ENCODE measurements at regions not wholly inside any gene's neighbourhood (a gene's known extent, or its start where the extent isn't known, plus 50 kb on each side); places are given as distances from the start of the nearest gene placed in this dataset.

- Mint-ChIP-seq H3K27ac (peak overlapping the region; percentile 73), H3K36me3 (ENCODE audit: low read depth) (no peaks in the 10 kb centered on the region), H3K4me1 (peaks cover 5% of the 10 kb centered on the region), H3K27me3 (no peaks in the 10 kb centered on the region), H3K4me3 (no peak overlapping the region)
- DNase-seq, result no peak
- no peak for ATAC-seq
- H3K9me3 ChIP-seq (ENCODE audit: control insufficient read depth, low read length, poor library complexity, severe bottlenecking), result no peaks in the 10 kb centered on the region
Measured at GRCh38 chr17:77856551-77857305, 101.8 kb upstream of the TNRC6C start.

- no peak for DNase-seq
- no peak overlapping the region for H3K4me3 Mint-ChIP-seq
- peak overlapping the region; percentile 73 for H3K27ac Mint-ChIP-seq
- no peaks in the 10 kb centered on the region for H3K27me3 Mint-ChIP-seq
- H3K4me1 Mint-ChIP-seq, result peaks cover 5% of the 10 kb centered on the region
- no peak for ATAC-seq
- no peaks in the 10 kb centered on the region for H3K9me3 ChIP-seq (ENCODE audit: control insufficient read depth, low read length, poor library complexity, severe bottlenecking)
- no peaks in the 10 kb centered on the region for H3K36me3 Mint-ChIP-seq (ENCODE audit: low read depth)
Measured at GRCh38 chr17:77857306-77857555, 101.3 kb upstream of the TNRC6C start.

GRCh38 chr17:77857613-77858012 is 100.9 kb upstream of the TNRC6C start:
- no peaks in the 10 kb centered on the region for H3K9me3 ChIP-seq (ENCODE audit: control insufficient read depth, low read length, poor library complexity, severe bottlenecking)
- DNase-seq, result no peak
- Mint-ChIP-seq H3K27ac (peak overlapping the region; percentile 73), H3K4me1 (peaks cover 9% of the 10 kb centered on the region), H3K36me3 (ENCODE audit: low read depth) (no peaks in the 10 kb centered on the region), H3K4me3 (no peak overlapping the region), H3K27me3 (no peaks in the 10 kb centered on the region)
- no peak for ATAC-seq

GRCh38 chr17:77858291-77859034 is 100.0 kb upstream of the TNRC6C start:
- no peaks in the 10 kb centered on the region for H3K36me3 Mint-ChIP-seq (ENCODE audit: low read depth)
- H3K27me3 Mint-ChIP-seq, result no peaks in the 10 kb centered on the region
- ATAC-seq (no peak), DNase-seq (no peak)
- peaks cover 10% of the 10 kb centered on the region for H3K4me1 Mint-ChIP-seq
- no peak overlapping the region for H3K27ac Mint-ChIP-seq
- H3K4me3 Mint-ChIP-seq, result no peak overlapping the region
- H3K9me3 ChIP-seq (ENCODE audit: control insufficient read depth, low read length, poor library complexity, severe bottlenecking), result no peaks in the 10 kb centered on the region

GRCh38 chr17:77859035-77859810 is 99.3 kb upstream of the TNRC6C start:
- H3K27ac Mint-ChIP-seq, result no peak overlapping the region
- no peaks in the 10 kb centered on the region for H3K27me3 Mint-ChIP-seq

GRCh38 chr17:77861133-77861695 is 97.3 kb upstream of the TNRC6C start:
- peaks cover 13% of the 10 kb centered on the region for H3K4me1 Mint-ChIP-seq
- H3K9me3 ChIP-seq (ENCODE audit: control insufficient read depth, low read length, poor library complexity, severe bottlenecking), result no peaks in the 10 kb centered on the region

More at GRCh38 chr17:77859035-77859810, 99.3 kb upstream of the TNRC6C start:
- Mint-ChIP-seq H3K4me3 (no peak overlapping the region), H3K36me3 (ENCODE audit: low read depth) (no peaks in the 10 kb centered on the region), H3K4me1 (peaks cover 13% of the 10 kb centered on the region)
- H3K9me3 ChIP-seq (ENCODE audit: control insufficient read depth, low read length, poor library complexity, severe bottlenecking), result no peaks in the 10 kb centered on the region
- ATAC-seq (no peak), DNase-seq (no peak)

GRCh38 chr17:77861981-77862645 is 96.4 kb upstream of the TNRC6C start:
- H3K4me3 Mint-ChIP-seq, result no peak overlapping the region
- no peaks in the 10 kb centered on the region for H3K36me3 Mint-ChIP-seq (ENCODE audit: low read depth)
- no peak for DNase-seq
- H3K27ac Mint-ChIP-seq, result no peak overlapping the region
- H3K27me3 Mint-ChIP-seq, result no peaks in the 10 kb centered on the region
- no peaks in the 10 kb centered on the region for H3K9me3 ChIP-seq (ENCODE audit: control insufficient read depth, low read length, poor library complexity, severe bottlenecking)
- no peak for ATAC-seq
- H3K4me1 Mint-ChIP-seq, result peaks cover 11% of the 10 kb centered on the region

More at GRCh38 chr17:77861133-77861695, 97.3 kb upstream of the TNRC6C start:
- H3K27ac Mint-ChIP-seq, result no peak overlapping the region
- DNase-seq (no peak), ATAC-seq (no peak)
- H3K4me3 Mint-ChIP-seq, result no peak overlapping the region
- no peaks in the 10 kb centered on the region for H3K27me3 Mint-ChIP-seq
- H3K36me3 Mint-ChIP-seq (ENCODE audit: low read depth), result no peaks in the 10 kb centered on the region

- H3K27ac Mint-ChIP-seq, result peak overlapping the region; percentile 71
- no peak overlapping the region for H3K4me3 Mint-ChIP-seq
- H3K4me1 Mint-ChIP-seq, result peaks cover 11% of the 10 kb centered on the region
- DNase-seq (no peak), ATAC-seq (no peak)
- H3K27me3 Mint-ChIP-seq, result no peaks in the 10 kb centered on the region
- no peaks in the 10 kb centered on the region for H3K9me3 ChIP-seq (ENCODE audit: control insufficient read depth, low read length, poor library complexity, severe bottlenecking)
- H3K36me3 Mint-ChIP-seq (ENCODE audit: low read depth), result no peaks in the 10 kb centered on the region
Measured at GRCh38 chr17:77862890-77863813, 95.4 kb upstream of the TNRC6C start.

- Mint-ChIP-seq H3K36me3 (ENCODE audit: low read depth) (no peaks in the 10 kb centered on the region), H3K4me1 (peaks cover 11% of the 10 kb centered on the region), H3K27me3 (no peaks in the 10 kb centered on the region), H3K4me3 (no peak overlapping the region), H3K27ac (peak overlapping the region; percentile 71)
- DNase-seq, result no peak
- H3K9me3 ChIP-seq (ENCODE audit: control insufficient read depth, low read length, poor library complexity, severe bottlenecking), result no peaks in the 10 kb centered on the region
- no peak for ATAC-seq
Measured at GRCh38 chr17:77863814-77864161, 94.7 kb upstream of the TNRC6C start.

- ATAC-seq (no peak), DNase-seq (no peak)
- peaks cover 17% of the 10 kb centered on the region for H3K4me1 Mint-ChIP-seq
- H3K27ac Mint-ChIP-seq, result no peak overlapping the region
- H3K27me3 Mint-ChIP-seq, result no peaks in the 10 kb centered on the region
- no peaks in the 10 kb centered on the region for H3K36me3 Mint-ChIP-seq (ENCODE audit: low read depth)
- no peak overlapping the region for H3K4me3 Mint-ChIP-seq
- no peaks in the 10 kb centered on the region for H3K9me3 ChIP-seq (ENCODE audit: control insufficient read depth, low read length, poor library complexity, severe bottlenecking)
Measured at GRCh38 chr17:77864234-77865111, 94.0 kb upstream of the TNRC6C start.

GRCh38 chr17:77865112-77865611 is 93.3 kb upstream of the TNRC6C start:
- H3K9me3 ChIP-seq (ENCODE audit: control insufficient read depth, low read length, poor library complexity, severe bottlenecking), result no peaks in the 10 kb centered on the region
- ATAC-seq (no peak), DNase-seq (no peak)
- H3K4me1 Mint-ChIP-seq, result peaks cover 24% of the 10 kb centered on the region
- no peaks in the 10 kb centered on the region for H3K27me3 Mint-ChIP-seq
- H3K27ac Mint-ChIP-seq, result no peak overlapping the region
- H3K4me3 Mint-ChIP-seq, result no peak overlapping the region
- no peaks in the 10 kb centered on the region for H3K36me3 Mint-ChIP-seq (ENCODE audit: low read depth)
